Motor neuron (in vitro differentiated cells): ENCODE measurements at regions not wholly inside any gene's neighbourhood (a gene's known extent, or its start where the extent isn't known, plus 50 kb on each side); places are given as distances from the start of the nearest gene placed in this dataset.

Source experiments
- ATAC-seq, 8 experiments: fragments of 200-7000 bp; cut with Tn5 transposase; replicated peaks in 6 of 8; 2 replicates each; pipeline ENCODE4 v1.8.0; 2021; ENCODE audit warnings: mild to moderate bottlenecking in 8 of 8, moderate library complexity in 8 of 8
- H3K27ac ChIP-seq, 2 donors: fragments of 250-450 bp; sonication (Bioruptor Pico); 2 replicates each; pipeline ENCODE4 v1.9.0; 2021; ENCODE audit warnings: antibody characterized with exemption in 2 of 2, mild to moderate bottlenecking in 2 of 2, moderate library complexity in 1 of 2
- H3K4me1 ChIP-seq, 2 donors: fragments of 250-450 bp; sonication (Bioruptor Pico); replicated peaks in 1 of 2; 2 replicates each; pipeline ENCODE4 v1.6.1; 2021; ENCODE audit warnings: antibody characterized with exemption in 2 of 2, mild to moderate bottlenecking in 2 of 2, moderate library complexity in 1 of 2
- H3K4me3 ChIP-seq, 5 donors: fragments of 250-450 bp; sonication (Bioruptor Pico); 2 replicates each; pipeline ENCODE4 v1.9.0; 2021; ENCODE audit warnings: antibody characterized with exemption in 5 of 5, mild to moderate bottlenecking in 5 of 5, moderate library complexity in 4 of 5
- WGBS, 10 experiments: fragments of 450-650 bp; shearing (Covaris generic); methylation state at CpG; one replicate each; pipeline ENCODE4 v1.0.0; 2022; 5-methylcytosine and 5-hydroxymethylcytosine counted together
- in situ Hi-C, 9 experiments: fragments of 400-800 bp; cut with MboI; loops; one replicate each; pipeline ENCODE4 v1.15.0; 2021; ENCODE audit warnings: low sequenced_read_pairs in 9 of 9, low pct_unique_long_range_greater_than_20kb in 2 of 9; ENCODE audit not compliant: unreplicated experiment in 9 of 9

DNA sequence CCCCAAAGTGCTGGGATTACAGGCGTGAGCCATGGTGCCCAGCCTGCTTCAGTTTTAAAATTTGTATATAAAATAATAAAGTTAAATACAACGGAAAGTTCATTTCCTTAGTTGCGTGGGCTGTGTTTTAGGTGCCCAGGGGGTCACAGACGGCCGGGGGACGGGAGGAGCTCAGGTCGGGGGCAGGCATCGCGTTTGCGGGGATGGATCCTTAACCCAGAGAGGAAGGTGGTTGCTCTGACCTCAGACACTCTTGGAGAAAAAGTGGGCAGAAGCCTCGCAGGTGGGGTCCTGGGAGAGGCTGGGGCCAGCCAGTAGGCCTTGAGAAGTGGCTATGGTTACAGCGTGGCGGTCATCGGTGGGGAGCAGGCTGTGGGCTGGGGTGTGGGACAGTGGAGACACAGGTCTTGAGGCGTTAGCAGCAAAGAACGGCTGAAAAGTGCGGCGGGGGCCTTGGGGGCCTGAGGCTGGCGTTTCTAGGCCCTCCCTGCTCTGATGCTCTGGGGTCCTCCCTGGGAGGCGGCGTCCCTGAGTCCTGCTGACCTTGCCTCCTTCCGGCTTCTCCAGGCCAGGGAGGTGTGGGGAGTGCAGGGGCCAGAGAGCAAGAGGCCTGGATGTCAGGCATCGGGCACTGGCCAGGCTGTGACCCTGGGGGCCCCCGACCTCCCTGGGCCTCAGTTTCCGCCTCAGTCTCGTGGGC is 54.4 kb downstream of the UNCX start:
- H3K27ac ChIP-seq: no peak overlapping the region
- no peak overlapping the region for H3K4me3 ChIP-seq
- ATAC-seq: no peak
- in situ Hi-C loops: no loop called here
- 20 to 88% (median 58%) methylated on average over 1 to 7 of the region's 26 CpGs; no CpG with 5 or more reads in 5 of the 10 experiments for WGBS, 10 experiments
- H3K4me1 ChIP-seq: peaks cover 0 to 10% of the 10 kb centered on the region in 2 donors

DNA sequence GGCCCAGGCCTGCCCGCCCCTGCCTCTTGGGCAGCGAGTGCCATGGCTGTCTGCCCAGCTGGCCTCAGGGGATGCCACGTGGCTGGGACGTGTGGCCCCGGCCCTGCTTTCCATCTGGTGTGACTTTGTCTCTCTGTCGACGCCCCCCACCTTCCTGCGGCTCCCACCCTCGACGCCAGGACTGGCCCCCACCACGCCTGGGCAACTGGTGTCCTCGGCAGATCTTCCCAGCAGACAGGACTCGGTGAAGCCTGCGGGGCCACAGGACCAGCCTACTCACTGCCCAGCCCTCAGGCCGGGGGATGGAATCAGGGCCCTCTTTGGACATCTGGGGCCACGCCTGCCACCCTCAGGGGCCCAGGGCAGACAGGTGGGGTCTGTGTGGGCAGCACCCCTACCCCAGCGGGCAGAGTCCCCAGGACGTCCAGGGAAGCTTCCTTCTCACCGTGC is 55.1 kb downstream of the UNCX start:
- no peak overlapping the region for H3K27ac ChIP-seq
- WGBS, 10 experiments: 0 to 71% methylated on average over 1 to 4 of the region's 19 CpGs; no CpG with 5 or more reads in 8 of the 10 experiments

DNA sequence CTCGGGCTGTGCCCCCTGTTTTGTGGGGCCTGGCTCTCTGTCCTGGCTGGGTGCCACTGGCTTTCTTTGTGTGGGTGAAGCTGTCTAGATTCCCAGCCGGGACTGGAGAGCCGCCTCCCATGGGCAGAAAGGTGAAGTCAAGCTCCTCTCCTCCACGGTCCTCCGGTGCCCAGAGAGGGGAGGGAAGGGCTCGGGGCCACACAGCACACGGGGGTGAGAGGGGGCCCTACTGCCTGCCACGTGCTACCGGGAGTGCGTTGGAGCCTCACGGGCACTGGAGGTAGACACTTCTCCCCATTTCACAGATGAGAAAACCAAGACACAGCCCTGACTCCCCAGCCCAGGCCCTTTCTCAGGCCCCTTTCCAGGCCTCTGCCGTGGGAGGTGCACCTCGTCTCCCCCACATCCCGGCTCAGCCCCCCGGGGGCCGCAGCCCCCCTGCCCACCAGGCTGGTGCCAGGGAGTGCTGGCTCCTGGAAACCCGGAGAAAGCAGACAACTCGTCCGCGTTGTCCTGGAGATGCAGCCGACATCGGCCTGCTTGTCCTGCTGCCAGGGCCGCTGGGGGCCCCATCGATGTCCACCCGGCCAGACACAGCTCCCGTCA is 55.8 kb downstream of the UNCX start:
- WGBS, 10 experiments: 20 to 100% (median 76%) methylated on average over 1 to 4 of the region's 26 CpGs; no CpG with 5 or more reads in 4 of the 10 experiments
- no peak overlapping the region for H3K27ac ChIP-seq
- H3K4me3 ChIP-seq: no peak overlapping the region
- in situ Hi-C loops: no loop called here
- peaks cover 0 to 10% of the 10 kb centered on the region in 2 donors for H3K4me1 ChIP-seq
- no peak for ATAC-seq

More for the DNA sequence above, 55.1 kb downstream of the UNCX start:
- ATAC-seq: no peak
- Histone ChIP-seq H3K4me3 (no peak overlapping the region), H3K4me1 (peaks cover 0 to 10% of the 10 kb centered on the region in 2 donors)
- in situ Hi-C loops: no loop called here

DNA sequence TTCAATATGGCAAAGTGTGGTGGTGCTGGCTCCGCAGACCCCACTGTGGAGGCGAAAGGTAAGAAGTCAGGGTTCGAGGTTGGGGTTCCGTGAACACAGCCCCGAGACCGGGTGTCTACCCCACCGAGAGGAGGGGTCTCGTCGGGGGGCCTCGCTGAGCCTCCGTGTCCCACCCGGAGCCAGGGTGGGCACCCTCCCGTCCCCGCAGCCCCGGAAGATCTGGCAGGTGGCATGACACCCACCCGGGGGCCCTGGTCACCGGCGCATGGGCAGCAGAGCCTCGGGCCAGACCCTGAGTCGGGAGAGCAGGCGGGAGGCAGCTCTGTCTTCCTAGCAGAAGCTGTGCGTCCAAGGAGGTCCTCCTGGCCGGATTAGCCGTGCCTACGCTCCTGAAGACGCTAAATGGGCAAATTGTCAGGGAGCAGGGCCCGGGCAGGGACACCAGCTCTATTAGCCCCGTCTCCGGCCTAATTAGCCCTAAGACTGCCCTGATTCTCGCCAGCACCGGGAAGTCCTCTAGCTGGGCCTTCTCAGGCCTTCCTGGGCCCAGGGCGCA is 56.4 kb downstream of the UNCX start:
- ATAC-seq: no peak
- 46 to 100% methylated on average over 3 to 6 of the region's 32 CpGs; no CpG with 5 or more reads in 8 of the 10 experiments for WGBS, 10 experiments
- no peak overlapping the region for H3K4me3 ChIP-seq
- H3K4me1 ChIP-seq: peaks cover 0 to 10% of the 10 kb centered on the region in 2 donors
- in situ Hi-C loops: no loop called here
- H3K27ac ChIP-seq: no peak overlapping the region

- Histone ChIP-seq H3K27ac (no peak overlapping the region), H3K4me1 (peaks cover 0 to 10% of the 10 kb centered on the region in 2 donors), H3K4me3 (peak overlapping the region in 4 of 5 donors; percentile 16 to 37 (median 26))
- in situ Hi-C loops: no loop called here
- no peak for ATAC-seq
- 6 to 17% (median 10%) methylated on average over 9 to 11 of the region's 20 CpGs; no CpG with 5 or more reads in 7 of the 10 experiments for WGBS, 10 experiments
Observed at GRCh38 chr7:1289666-1290025, 57.0 kb downstream of the UNCX start.

DNA sequence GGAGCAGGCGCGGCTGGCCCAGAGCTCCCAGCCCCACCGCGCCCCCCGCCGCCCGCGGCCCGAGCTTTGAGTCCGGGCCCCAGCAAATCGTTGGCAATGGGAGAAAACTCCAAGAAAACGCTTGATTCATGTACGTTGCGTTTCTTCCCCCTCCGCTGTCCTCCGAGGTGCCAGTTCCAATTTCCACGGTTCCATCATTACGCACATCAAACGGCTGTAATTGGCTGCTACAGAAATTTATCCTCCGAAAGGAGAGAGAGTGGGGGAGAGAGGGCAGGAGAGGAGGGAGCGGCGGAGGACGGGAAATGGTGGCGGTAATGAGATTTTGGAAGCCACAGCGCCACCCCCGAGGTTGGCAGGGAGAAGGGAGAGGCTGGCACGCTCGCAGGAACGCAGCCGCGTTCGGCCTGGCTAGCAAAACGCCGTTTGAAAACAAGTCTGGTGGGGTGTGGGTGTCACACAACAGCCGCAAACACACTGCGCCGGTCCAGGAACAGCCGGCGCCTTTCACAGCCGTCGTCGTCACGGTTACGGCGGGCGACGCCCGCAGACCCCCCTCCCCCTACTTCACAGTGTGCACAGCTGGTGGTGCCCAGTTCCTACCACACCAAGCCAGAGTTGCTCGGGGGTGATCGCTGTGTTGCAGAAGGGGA is 57.5 kb downstream of the UNCX start:
- WGBS, 10 experiments: 0 to 7% (median 2%) methylated on average over 1 to 34 of the region's 50 CpGs; no CpG with 5 or more reads in 5 of the 10 experiments
- in situ Hi-C loops: no loop called here
- Histone ChIP-seq H3K27ac (no peak overlapping the region), H3K4me3 (peak overlapping the region; percentile 4 to 37 (median 22)), H3K4me1 (peaks cover 0 to 10% of the 10 kb centered on the region in 2 donors)
- ATAC-seq: peak; percentile 75 to 90 (median 86)

DNA sequence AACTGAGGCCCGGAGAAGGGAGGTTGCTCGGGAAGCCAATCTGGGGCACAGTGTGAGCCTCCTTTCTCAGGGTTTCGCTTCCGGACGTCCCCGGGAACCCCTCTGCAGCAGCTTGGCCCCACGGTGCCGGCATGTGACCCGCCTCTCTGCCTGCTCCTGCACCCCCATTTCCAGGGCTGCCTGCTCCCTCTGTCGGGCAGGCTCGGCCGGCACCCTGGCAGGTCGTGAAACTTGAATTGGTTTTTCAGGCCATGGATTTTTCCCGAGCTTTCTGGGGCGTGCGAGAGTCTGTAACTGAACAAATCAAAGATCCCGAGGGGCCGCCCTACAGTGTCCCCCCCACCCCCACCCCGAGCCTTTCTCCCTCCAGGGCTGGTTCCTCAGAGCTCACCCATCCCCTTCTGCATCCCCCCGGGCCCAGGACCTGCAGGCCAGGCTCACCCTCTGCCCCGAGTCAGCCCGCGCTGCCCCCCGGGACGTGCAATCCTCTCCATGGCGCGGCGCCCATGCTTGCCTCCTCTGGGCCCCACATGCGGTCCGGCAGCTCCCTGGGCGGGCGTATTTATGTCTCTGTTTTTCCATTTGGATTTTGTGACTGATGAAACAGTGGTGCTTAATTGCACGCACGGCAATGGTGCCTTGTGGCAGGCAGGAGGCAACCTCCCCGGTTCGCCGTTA is 58.1 kb downstream of the UNCX start:
- ATAC-seq: peak in 7 of 8 experiments; percentile 27 to 68 (median 52)

DNA sequence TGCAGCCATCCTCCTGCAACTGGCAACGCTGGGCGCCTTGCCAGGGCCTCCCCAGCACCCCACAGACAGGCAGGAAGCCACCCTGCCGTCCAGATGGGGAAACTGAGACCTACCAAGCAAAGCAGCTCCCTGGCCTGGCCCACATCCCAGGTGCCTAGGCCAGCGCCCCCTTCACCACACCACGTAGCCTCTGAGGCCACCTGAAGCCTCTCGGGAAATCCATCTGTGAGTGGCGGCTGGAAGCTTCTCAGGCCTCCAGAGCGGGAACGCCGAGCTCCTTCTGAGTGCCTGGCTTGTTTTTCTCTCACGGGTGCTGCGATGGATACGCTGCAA is 58.7 kb downstream of the UNCX start:
- Histone ChIP-seq H3K27ac (no peak overlapping the region), H3K4me1 (peaks cover 0 to 10% of the 10 kb centered on the region in 2 donors), H3K4me3 (no peak overlapping the region)
- no peak for ATAC-seq
- in situ Hi-C loops: no loop called here
- 60 to 87% (median 61%) methylated on average over 3 to 5 of the region's 13 CpGs; no CpG with 5 or more reads in 7 of the 10 experiments for WGBS, 10 experiments

More for the DNA sequence above, 58.1 kb downstream of the UNCX start:
- Histone ChIP-seq H3K4me1 (peaks cover 0 to 10% of the 10 kb centered on the region in 2 donors), H3K4me3 (peak overlapping the region in 4 of 5 donors; percentile 16 to 37 (median 26)), H3K27ac (no peak overlapping the region)
- WGBS, 10 experiments: 0 to 33% (median 13%) methylated on average over 1 to 9 of the region's 37 CpGs; no CpG with 5 or more reads in 6 of the 10 experiments
- in situ Hi-C loops: no loop called here

GRCh38 chr7:1291845-1292765 is 59.4 kb downstream of the UNCX start:
- Histone ChIP-seq H3K4me1 (peaks cover 0 to 10% of the 10 kb centered on the region in 2 donors), H3K4me3 (no peak overlapping the region), H3K27ac (no peak overlapping the region)
- WGBS, 10 experiments: 42 to 100% (median 74%) methylated on average over 2 to 3 of the region's 25 CpGs; no CpG with 5 or more reads in 4 of the 10 experiments
- in situ Hi-C loops: no loop called here
- ATAC-seq: no peak

DNA sequence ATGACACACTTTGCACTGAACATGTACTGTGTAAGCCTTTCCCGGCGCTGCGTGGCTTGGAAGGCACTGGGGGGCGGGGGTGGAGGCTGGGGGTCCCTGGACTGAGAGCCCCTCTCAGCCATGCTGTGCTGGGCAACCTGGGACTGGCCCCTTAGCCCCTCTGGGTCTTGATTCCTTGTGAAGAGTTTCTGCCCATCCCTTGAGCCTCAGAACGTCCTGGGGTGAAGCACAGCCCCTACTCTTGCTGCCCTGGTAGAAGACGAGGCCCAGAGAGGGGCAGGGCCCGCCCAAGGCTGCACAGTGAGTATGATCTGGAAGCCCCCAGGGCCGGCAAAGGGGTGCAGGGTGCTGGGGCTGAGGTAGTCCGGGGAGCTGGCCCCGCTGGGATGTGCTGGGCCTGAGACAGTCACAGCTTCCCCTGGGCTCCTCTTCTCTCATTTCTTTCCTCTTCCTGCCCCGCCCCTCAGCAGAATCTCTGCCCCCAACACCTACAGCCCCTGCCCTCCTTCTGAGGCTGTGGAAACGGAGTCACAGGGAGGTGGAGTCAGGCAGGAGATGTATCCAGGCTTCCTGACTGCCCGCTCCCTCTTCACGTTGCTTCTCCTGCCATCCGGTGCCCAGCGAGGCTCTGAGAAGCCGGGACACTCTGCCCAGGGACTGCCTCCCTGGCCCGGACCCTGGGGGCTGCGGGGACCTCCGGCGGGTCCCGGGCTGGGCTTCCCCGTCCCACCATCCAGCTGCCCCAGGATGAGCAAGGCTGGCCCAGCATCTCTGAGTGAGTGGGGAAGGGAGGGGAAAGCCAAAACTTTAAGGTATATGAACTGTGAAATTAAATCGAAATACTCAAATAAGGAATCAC is 60.5 kb downstream of the UNCX start:
- no peak overlapping the region for H3K27ac ChIP-seq
- 28 to 100% (median 60%) methylated on average over 1 to 6 of the region's 24 CpGs; no CpG with 5 or more reads in 4 of the 10 experiments for WGBS, 10 experiments
- in situ Hi-C loops: no loop called here
- H3K4me3 ChIP-seq: no peak overlapping the region
- no peak for ATAC-seq
- H3K4me1 ChIP-seq: peaks cover 0 to 10% of the 10 kb centered on the region in 2 donors

DNA sequence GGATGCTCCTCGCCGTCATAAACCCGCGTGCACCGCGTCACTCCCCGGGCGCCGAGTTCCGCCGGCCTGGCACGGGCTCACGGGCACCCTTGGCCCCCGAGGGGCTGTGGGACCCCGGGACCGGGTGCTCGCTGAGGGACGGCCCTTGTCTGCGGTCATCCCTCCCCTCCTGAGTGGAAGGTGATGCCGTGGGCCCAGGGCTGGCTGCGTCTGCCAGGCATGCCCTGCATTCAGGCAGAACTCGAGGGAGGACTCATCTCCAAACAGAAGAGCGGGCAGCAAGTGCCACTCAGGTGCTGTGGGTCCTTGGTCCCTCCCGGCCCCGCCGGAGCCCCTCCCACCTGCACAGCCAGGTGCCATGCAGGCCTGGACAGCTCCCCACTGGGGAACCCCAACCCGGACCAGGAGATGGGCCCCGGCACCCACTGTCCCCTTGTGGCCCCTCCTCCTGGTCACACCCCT is 61.3 kb downstream of the UNCX start:
- ATAC-seq: no peak
- H3K27ac ChIP-seq: no peak overlapping the region
- peaks cover 0 to 10% of the 10 kb centered on the region in 2 donors for H3K4me1 ChIP-seq
- in situ Hi-C loops: no loop called here
- no peak overlapping the region for H3K4me3 ChIP-seq
- WGBS, 10 experiments: 79 to 100% (median 87%) methylated on average over 5 to 10 of the region's 28 CpGs; no CpG with 5 or more reads in 4 of the 10 experiments
